Right cardiac atrium (tissue), 5 donors: ENCODE measurements at regions not wholly inside any gene's neighbourhood (a gene's known extent, or its start where the extent isn't known, plus 50 kb on each side); places are given as distances from the start of the nearest gene placed in this dataset.

Experiments
- ATAC-seq, 2 donors: fragments of 200-7000 bp; cut with Tn5 transposase; one replicate each; pipeline versions ENCODE4 v1.8.0 to v1.9.1; 2020; ENCODE audit warnings: moderate library complexity in 2 of 2, mild to moderate bottlenecking in 1 of 2
- DNase-seq, 3 donors: peaks; one replicate each; pipeline ENCODE4 v3.0.0-alpha.2; 2020
- H3K27ac ChIP-seq: one replicate; pipeline ENCODE4 v1.5.1; 2013; ENCODE audit warnings: mild to moderate bottlenecking, low read length, control low read depth, moderate library complexity
- H3K27me3 ChIP-seq: one replicate; pipeline ENCODE4 v1.6.1; 2013; ENCODE audit not compliant: control insufficient read depth, insufficient read depth
- H3K4me1 ChIP-seq: one replicate; pipeline ENCODE4 v1.6.1; 2013; ENCODE audit warnings: low read length; ENCODE audit not compliant: control insufficient read depth, insufficient read depth
- H3K4me3 ChIP-seq: one replicate; pipeline ENCODE4 v1.5.1; 2013; ENCODE audit warnings: low read length, control low read depth
- H3K9me3 ChIP-seq: one replicate; pipeline ENCODE4 v1.6.1; 2013; ENCODE audit warnings: low read length; ENCODE audit not compliant: control insufficient read depth
- WGBS: extraction: QIAGEN DNeasy Blood & Tissue Kit; methylation state at CpG from one replicate; pipeline ENCODE4 v1.1.7; 2013; 5-methylcytosine and 5-hydroxymethylcytosine counted together
- intact Hi-C, 4 donors: fragments of 100-400 bp; cut with DNase I; formaldehyde crosslinking; loops; one replicate each; pipeline versions ENCODE4 v1.11.0 to v1.14.0; 2022 to 2023
- donor health status: healthy with polysubstance abuse.
- donor health status: DM: no; HTN: yes; CAD: no.
- donor health status: DM: no; HTN: no; CAD: no.
- donor health status: DM: no; HTN: yes; CAD: no; lungs with severe emphysema.
- donor health status: DM: yes; HTN: yes; CAD: no.

DNA sequence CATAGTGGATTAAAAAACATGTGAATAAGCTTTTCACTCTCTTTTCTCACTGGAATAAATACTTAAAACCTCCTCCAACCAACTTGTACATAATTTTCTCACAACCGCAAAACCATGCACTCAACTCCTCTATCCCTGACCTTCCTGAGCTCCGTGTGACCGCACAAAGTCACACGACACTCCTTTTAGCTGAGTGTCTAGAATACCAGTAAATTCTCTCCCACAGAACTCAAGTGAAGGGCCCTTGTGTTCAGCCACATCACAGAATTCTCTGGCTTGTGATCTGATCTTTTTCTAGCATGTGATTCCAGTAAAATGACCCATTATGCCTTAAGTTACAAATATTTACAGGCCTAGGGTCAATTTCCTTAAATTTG is 91.2 kb upstream of the ARL4C start:
- no peak overlapping the region for H3K4me3 ChIP-seq
- H3K27me3 ChIP-seq, result no peaks in the 10 kb centered on the region
- H3K9me3 ChIP-seq, result no peaks in the 10 kb centered on the region
- H3K4me1 ChIP-seq, result no peaks in the 10 kb centered on the region
- WGBS, result 93% methylated on average over 4 of the region's 4 CpGs
- no peak overlapping the region for H3K27ac ChIP-seq
- ATAC-seq, result no peak
- intact Hi-C loops, result no loop called here
- DNase-seq, result no peak

- Histone ChIP-seq H3K27me3 (no peaks in the 10 kb centered on the region), H3K4me1 (no peaks in the 10 kb centered on the region), H3K9me3 (no peaks in the 10 kb centered on the region), H3K4me3 (no peak overlapping the region), H3K27ac (no peak overlapping the region)
- 80% methylated on average over 6 of the region's 6 CpGs for WGBS
- no peak for DNase-seq
- no peak for ATAC-seq
- intact Hi-C loops, result no loop called here
Observed at GRCh38 chr2:234587341-234588053, 90.6 kb upstream of the ARL4C start.

- Histone ChIP-seq H3K9me3 (no peaks in the 10 kb centered on the region), H3K4me1 (no peaks in the 10 kb centered on the region), H3K4me3 (no peak overlapping the region), H3K27ac (no peak overlapping the region), H3K27me3 (no peaks in the 10 kb centered on the region)
- intact Hi-C loops, result no loop called here
- no peak for ATAC-seq
- no peak for DNase-seq
- 85% methylated on average over 4 of the region's 4 CpGs for WGBS
Observed at GRCh38 chr2:234583331-234583730, 86.5 kb upstream of the ARL4C start.

DNA sequence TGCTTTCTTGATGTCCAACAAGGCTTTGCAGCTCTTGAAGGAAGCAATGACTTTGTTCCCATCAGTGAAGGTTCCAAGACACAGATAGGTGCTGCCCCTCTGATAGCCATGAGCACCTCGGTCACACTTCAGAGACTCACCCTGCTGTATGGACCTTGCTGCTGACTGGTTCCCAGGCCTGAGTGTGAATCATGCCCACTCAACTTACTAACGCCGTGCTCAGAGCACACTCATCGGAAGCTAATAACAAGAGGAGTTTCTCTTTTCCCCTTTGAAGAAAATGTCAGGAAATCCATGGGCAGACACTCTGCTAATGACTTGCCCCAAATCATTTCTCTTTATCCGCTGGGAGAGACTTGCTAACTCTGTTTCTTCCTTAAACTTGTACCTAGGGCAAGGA is 83.8 kb upstream of the ARL4C start:
- no peak overlapping the region for H3K4me3 ChIP-seq
- intact Hi-C loops, result no loop called here
- H3K9me3 ChIP-seq, result no peaks in the 10 kb centered on the region
- no peaks in the 10 kb centered on the region for H3K27me3 ChIP-seq
- H3K4me1 ChIP-seq, result no peaks in the 10 kb centered on the region
- WGBS, result 89% methylated on average over 5 of the region's 5 CpGs
- no peak for DNase-seq
- no peak for ATAC-seq
- H3K27ac ChIP-seq, result no peak overlapping the region

DNA sequence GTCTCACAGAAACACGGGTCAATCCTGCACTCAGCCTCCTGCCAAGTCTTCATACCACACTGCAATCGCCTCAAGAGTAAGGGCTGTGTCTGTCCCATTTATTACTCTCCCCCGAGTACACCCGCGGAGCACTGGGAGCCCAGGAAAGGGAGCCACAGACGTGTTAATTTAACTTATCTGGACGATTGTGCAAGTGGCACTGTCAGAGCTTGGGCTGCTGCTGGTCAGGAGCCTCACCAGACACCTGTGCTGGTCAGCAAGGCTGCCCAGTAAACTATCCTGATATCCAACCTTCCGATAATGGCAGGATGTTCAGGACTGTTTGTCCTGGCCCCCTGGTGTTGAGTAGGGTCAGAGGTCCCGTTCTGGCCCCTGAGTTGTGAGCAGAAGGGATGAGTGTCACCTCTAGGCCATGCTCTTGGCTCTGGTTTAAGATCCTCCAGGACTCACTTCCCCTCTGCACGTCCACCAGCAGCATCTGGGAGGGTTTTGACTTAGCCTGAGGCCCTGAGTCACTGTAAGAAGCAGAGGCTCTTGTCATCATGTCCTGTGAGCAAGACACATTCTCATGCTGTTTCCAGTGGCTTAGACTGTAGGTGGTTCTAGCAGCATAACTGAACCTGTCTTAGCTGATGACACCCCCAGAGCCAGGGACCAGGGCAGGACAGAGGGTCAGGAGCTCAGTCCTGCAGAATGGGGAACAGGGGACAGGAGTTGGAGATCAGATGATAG is 82.5 kb upstream of the ARL4C start:
- no peaks in the 10 kb centered on the region for H3K9me3 ChIP-seq
- no peaks in the 10 kb centered on the region for H3K4me1 ChIP-seq
- no peak for DNase-seq
- 77% methylated on average over 10 of the region's 10 CpGs for WGBS
- no peak for ATAC-seq
- H3K27ac ChIP-seq, result no peak overlapping the region
- H3K4me3 ChIP-seq, result no peak overlapping the region
- intact Hi-C loops, result no loop called here
- H3K27me3 ChIP-seq, result no peaks in the 10 kb centered on the region

DNA sequence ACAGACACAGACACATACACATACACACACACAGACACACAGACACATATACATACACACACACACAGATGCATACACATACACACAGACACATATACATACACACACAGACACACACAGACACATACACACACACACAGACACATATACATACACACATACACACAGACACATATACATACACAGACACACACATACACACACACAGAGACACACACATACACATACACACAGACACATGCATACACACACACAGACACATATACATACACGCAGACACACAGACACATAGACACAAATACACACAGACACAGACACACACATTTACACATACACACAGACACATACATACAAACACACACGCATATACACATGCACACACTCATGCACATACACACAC is 81.5 kb upstream of the ARL4C start:
- no peaks in the 10 kb centered on the region for H3K4me1 ChIP-seq
- ATAC-seq, result no peak

DNA sequence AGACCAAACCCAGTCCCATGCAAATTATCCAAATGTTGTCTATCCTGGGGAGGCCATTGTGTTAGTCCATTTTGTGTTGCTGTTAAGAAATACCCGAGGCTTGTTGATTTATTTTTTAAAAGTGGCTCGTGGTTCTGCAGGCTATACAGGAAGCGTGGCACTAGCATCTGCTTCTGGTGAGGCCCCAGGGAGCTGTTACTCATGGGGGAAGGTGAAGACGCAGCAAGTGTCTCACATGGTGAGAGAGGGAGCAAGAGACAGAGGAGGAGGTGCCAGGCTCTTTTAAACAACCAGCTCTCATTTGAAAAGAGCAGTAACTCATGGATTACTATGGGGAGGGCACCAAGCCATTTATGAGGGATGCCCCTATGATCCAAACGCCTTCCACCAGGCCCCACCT is 80.3 kb upstream of the ARL4C start:
- H3K9me3 ChIP-seq, result no peaks in the 10 kb centered on the region
- 64% methylated on average over 5 of the region's 5 CpGs for WGBS

More for the DNA sequence above, 81.5 kb upstream of the ARL4C start:
- no peak overlapping the region for H3K4me3 ChIP-seq
- no peaks in the 10 kb centered on the region for H3K9me3 ChIP-seq
- H3K27ac ChIP-seq, result no peak overlapping the region
- H3K27me3 ChIP-seq, result no peaks in the 10 kb centered on the region
- intact Hi-C loops, result no loop called here
- DNase-seq, result no peak
- WGBS, result 93% methylated on average over 2 of the region's 2 CpGs

DNA sequence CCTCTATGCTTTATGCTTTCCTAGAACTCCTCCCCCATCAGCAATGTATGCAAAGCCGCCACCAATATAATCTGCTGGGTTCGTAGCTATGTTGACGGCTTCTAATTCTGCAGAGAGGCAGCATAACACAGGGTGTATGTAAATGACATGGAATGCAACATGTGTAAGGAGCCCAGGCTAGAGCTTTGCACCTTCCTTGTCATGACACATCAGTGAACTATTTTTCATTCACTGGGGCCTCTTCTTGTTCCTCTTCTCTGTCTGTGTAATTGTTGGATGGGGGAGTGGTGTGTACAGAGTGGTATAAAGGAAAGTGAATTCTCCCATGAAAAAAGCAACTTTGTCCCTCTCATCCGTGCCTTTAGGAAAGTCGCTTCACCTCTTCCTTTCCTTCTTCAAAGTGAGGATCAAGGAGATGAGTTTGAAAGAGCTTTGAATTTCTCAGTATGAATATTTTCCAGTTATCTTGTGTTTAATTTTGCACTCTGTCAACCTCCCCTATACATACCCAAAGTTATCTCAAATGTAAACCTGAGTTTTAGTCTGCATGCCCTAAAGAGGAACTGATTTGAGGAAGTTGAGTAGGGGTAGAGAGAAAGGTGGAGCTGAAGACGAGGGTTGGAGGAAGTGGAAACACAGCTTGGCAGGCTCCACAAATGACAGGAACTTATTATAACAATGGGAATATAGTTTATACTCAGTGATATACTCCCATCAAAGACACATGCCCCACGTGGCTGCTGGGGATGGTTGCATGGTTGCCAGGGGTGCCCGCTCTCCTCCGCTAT is 74.9 kb upstream of the ARL4C start:
- no peak for ATAC-seq
- Histone ChIP-seq H3K27me3 (no peaks in the 10 kb centered on the region), H3K4me3 (no peak overlapping the region), H3K27ac (no peak overlapping the region), H3K4me1 (no peaks in the 10 kb centered on the region), H3K9me3 (no peaks in the 10 kb centered on the region)
- intact Hi-C loops, result no loop called here
- no peak for DNase-seq
- WGBS, result 79% methylated on average over 9 of the region's 9 CpGs

More for the DNA sequence above, 80.3 kb upstream of the ARL4C start:
- DNase-seq (no peak), ATAC-seq (no peak)
- intact Hi-C loops, result no loop called here
- Histone ChIP-seq H3K4me1 (no peaks in the 10 kb centered on the region), H3K4me3 (no peak overlapping the region), H3K27me3 (no peaks in the 10 kb centered on the region), H3K27ac (no peak overlapping the region)

GRCh38 chr2:234570476-234570875 is 73.6 kb upstream of the ARL4C start:
- no peak overlapping the region for H3K27ac ChIP-seq
- ATAC-seq (no peak), DNase-seq (no peak)
- H3K4me1 ChIP-seq, result no peaks in the 10 kb centered on the region
- H3K9me3 ChIP-seq, result no peaks in the 10 kb centered on the region
- WGBS, result 68% methylated on average over 7 of the region's 7 CpGs
- no peaks in the 10 kb centered on the region for H3K27me3 ChIP-seq
- no peak overlapping the region for H3K4me3 ChIP-seq
- intact Hi-C loops, result no loop called here

- no peaks in the 10 kb centered on the region for H3K27me3 ChIP-seq
- no peak overlapping the region for H3K4me3 ChIP-seq
- no peak for ATAC-seq
- H3K9me3 ChIP-seq, result no peaks in the 10 kb centered on the region
- DNase-seq, result no peak
- H3K27ac ChIP-seq, result no peak overlapping the region
- intact Hi-C loops, result no loop called here
- H3K4me1 ChIP-seq, result no peaks in the 10 kb centered on the region
- 74% methylated on average over 3 of the region's 3 CpGs for WGBS
Observed at GRCh38 chr2:234569776-234570430, 73.0 kb upstream of the ARL4C start.

- Histone ChIP-seq H3K27ac (no peak overlapping the region), H3K9me3 (no peaks in the 10 kb centered on the region), H3K4me3 (no peak overlapping the region), H3K27me3 (no peaks in the 10 kb centered on the region), H3K4me1 (no peaks in the 10 kb centered on the region)
- intact Hi-C loops, result no loop called here
- WGBS, result 87% methylated on average over 2 of the region's 2 CpGs
- DNase-seq, result no peak
- no peak for ATAC-seq
Observed at GRCh38 chr2:234566622-234567021, 69.7 kb upstream of the ARL4C start.
